ENCODE measurements at regions not wholly inside any gene's neighbourhood (a gene's known extent, or its start where the extent isn't known, plus 50 kb on each side); places are given as distances from the start of the nearest gene placed in this dataset.
"Not testable (repeated sequence)": the region's sequence is repeated elsewhere in the genome, so short reads cannot be mapped to it uniquely, and the experiment has no call there.

GRCh38 chr4:77510367-77510766 lies 95.3 kb upstream of the CXCL13 start:
- DNase-seq (ENCODE audit: low read depth) = no peak

GRCh38 chr4:77525538-77525937 lies 80.1 kb upstream of the CXCL13 start:
- DNase-seq (ENCODE audit: low read depth) = no peak

- not testable (repeated sequence) for DNase-seq (ENCODE audit: low read depth)
Observed at GRCh38 chr4:77527900-77528299, 77.7 kb upstream of the CXCL13 start.

GRCh38 chr4:77538144-77538543 lies 67.5 kb upstream of the CXCL13 start:
- no peak for DNase-seq (ENCODE audit: low read depth)

GRCh38 chr4:77538574-77539157 lies 67.0 kb upstream of the CXCL13 start:
- no peak for DNase-seq (ENCODE audit: low read depth)
